Endothelial cell of hepatic sinusoid (primary cell): ENCODE measurements at regions not wholly inside any gene's neighbourhood (a gene's known extent, or its start where the extent isn't known, plus 50 kb on each side); places are given as distances from the start of the nearest gene placed in this dataset.

ENCODE experiments used
- in situ Hi-C: cut with HindIII; loops from 2 replicates; pipeline ENCODE4 v1.10.0; 2017; ENCODE audit warnings: low sequenced_read_pairs

GRCh38 chr18:78803104-78803503, 176.5 kb upstream of the SALL3 start:
- in situ Hi-C loops = no loop called here

- in situ Hi-C loops = no loop called here
These were observed 175.2 kb upstream of the SALL3 start for GRCh38 chr18:78804206-78805030.

- in situ Hi-C loops = no loop called here
These were observed 173.8 kb upstream of the SALL3 start for GRCh38 chr18:78805840-78806239.

GRCh38 chr18:78807668-78808067, 171.9 kb upstream of the SALL3 start:
- in situ Hi-C loops = no loop called here

GRCh38 chr18:78809845-78810244, 169.8 kb upstream of the SALL3 start:
- in situ Hi-C loops = loop anchor here (5.0 kb wide), 1 partner anchor 48 kb away; no protein-coding TSS in a partner anchor

- in situ Hi-C loops = loop anchor here (5.0 kb wide), 1 partner anchor 48 kb away; no protein-coding TSS in a partner anchor
These were observed 168.9 kb upstream of the SALL3 start for GRCh38 chr18:78810706-78811105.

GRCh38 chr18:78812067-78812466, 167.6 kb upstream of the SALL3 start:
- in situ Hi-C loops = loop anchor here (5.0 kb wide), 1 partner anchor 50 kb away; no protein-coding TSS in a partner anchor

GRCh38 chr18:78813156-78813555, 166.5 kb upstream of the SALL3 start:
- in situ Hi-C loops = loop anchor here (5.0 kb wide), 1 partner anchor 51 kb away; no protein-coding TSS in a partner anchor

GRCh38 chr18:78813936-78814710, 165.5 kb upstream of the SALL3 start:
- in situ Hi-C loops = loop anchor here (5.0 kb wide), 1 partner anchor 52 kb away; no protein-coding TSS in a partner anchor

- in situ Hi-C loops = loop anchor here (5.0 kb wide), 1 partner anchor 52 kb away; no protein-coding TSS in a partner anchor
These were observed 164.9 kb upstream of the SALL3 start for GRCh38 chr18:78814766-78815165.

GRCh38 chr18:78816114-78816513, 163.5 kb upstream of the SALL3 start:
- in situ Hi-C loops = no loop called here

- in situ Hi-C loops = no loop called here
These were observed 162.7 kb upstream of the SALL3 start for GRCh38 chr18:78816916-78817315.

- in situ Hi-C loops = no loop called here
These were observed 161.1 kb upstream of the SALL3 start for GRCh38 chr18:78818495-78818894.

GRCh38 chr18:78818961-78819360, 160.7 kb upstream of the SALL3 start:
- in situ Hi-C loops = no loop called here

- in situ Hi-C loops = no loop called here
These were observed 159.3 kb upstream of the SALL3 start for GRCh38 chr18:78820161-78820834.

GRCh38 chr18:78821396-78821795, 158.2 kb upstream of the SALL3 start:
- in situ Hi-C loops = no loop called here

GRCh38 chr18:78822171-78822948, 157.3 kb upstream of the SALL3 start:
- in situ Hi-C loops = no loop called here

- in situ Hi-C loops = no loop called here
These were observed 156.7 kb upstream of the SALL3 start for GRCh38 chr18:78822949-78823285.

GRCh38 chr18:78825168-78825567, 154.4 kb upstream of the SALL3 start:
- in situ Hi-C loops = no loop called here

GRCh38 chr18:78826631-78827030, 153.0 kb upstream of the SALL3 start:
- in situ Hi-C loops = no loop called here
